ENCODE measurements at regions not wholly inside any gene's neighbourhood (a gene's known extent, or its start where the extent isn't known, plus 50 kb on each side); places are given as distances from the start of the nearest gene placed in this dataset.
"Not testable (repeated sequence)": the region's sequence is repeated elsewhere in the genome, so short reads cannot be mapped to it uniquely, and the experiment has no call there.

GRCh38 chr16:58850019-58850677 is 116.0 kb upstream of the GOT2 start:
- H3K4me3 ChIP-seq (ENCODE audit: low read depth, low read length) = no peak overlapping the region
- FAIRE-seq (no peak), DNase-seq (ENCODE audit: low read depth) (no peak)
- no peaks in the 10 kb centered on the region for H3K36me3 ChIP-seq (ENCODE audit: control insufficient read depth, insufficient read depth, low read length)
- TF ChIP-seq CTCF (IDR thresholded peaks at IDR 0.05; ENCODE audit: insufficient read depth, low read length, severe bottlenecking) = no peak
- H3K27me3 ChIP-seq (ENCODE audit: control insufficient read depth, insufficient read depth, low read length) = no peaks in the 10 kb centered on the region

GRCh38 chr16:58848662-58849002 is 114.5 kb upstream of the GOT2 start:
- H3K27me3 ChIP-seq (ENCODE audit: control insufficient read depth, insufficient read depth, low read length) = no peaks in the 10 kb centered on the region
- H3K36me3 ChIP-seq (ENCODE audit: control insufficient read depth, insufficient read depth, low read length) = no peaks in the 10 kb centered on the region
- DNase-seq (ENCODE audit: low read depth) (no peak), FAIRE-seq (no peak)
- H3K4me3 ChIP-seq (ENCODE audit: low read depth, low read length) = no peak overlapping the region
- TF ChIP-seq CTCF (IDR thresholded peaks at IDR 0.05; ENCODE audit: insufficient read depth, low read length, severe bottlenecking) = no peak

- FAIRE-seq (no peak), DNase-seq (ENCODE audit: low read depth) (no peak)
- TF ChIP-seq CTCF (IDR thresholded peaks at IDR 0.05; ENCODE audit: insufficient read depth, low read length, severe bottlenecking) = no peak
- Histone ChIP-seq H3K36me3 (ENCODE audit: control insufficient read depth, insufficient read depth, low read length) (no peaks in the 10 kb centered on the region), H3K27me3 (ENCODE audit: control insufficient read depth, insufficient read depth, low read length) (no peaks in the 10 kb centered on the region), H3K4me3 (ENCODE audit: low read depth, low read length) (no peak overlapping the region)
Measured at GRCh38 chr16:58847902-58848661, 114.0 kb upstream of the GOT2 start.

GRCh38 chr16:58846226-58846625 is 112.1 kb upstream of the GOT2 start:
- H3K4me3 ChIP-seq (ENCODE audit: low read depth, low read length); FAIRE-seq; H3K27me3 ChIP-seq (ENCODE audit: control insufficient read depth, insufficient read depth, low read length): not testable (repeated sequence)

GRCh38 chr16:58843675-58844074 is 109.6 kb upstream of the GOT2 start:
- Histone ChIP-seq H3K4me3 (ENCODE audit: low read depth, low read length) (no peak overlapping the region), H3K27me3 (ENCODE audit: control insufficient read depth, insufficient read depth, low read length) (no peaks in the 10 kb centered on the region), H3K36me3 (ENCODE audit: control insufficient read depth, insufficient read depth, low read length) (no peaks in the 10 kb centered on the region)
- no peak for TF ChIP-seq CTCF (IDR thresholded peaks at IDR 0.05; ENCODE audit: insufficient read depth, low read length, severe bottlenecking)
- DNase-seq (ENCODE audit: low read depth) (peak; percentile 4), FAIRE-seq (no peak)

More at GRCh38 chr16:58846226-58846625, 112.1 kb upstream of the GOT2 start:
- not testable (repeated sequence) for DNase-seq (ENCODE audit: low read depth); H3K36me3 ChIP-seq (ENCODE audit: control insufficient read depth, insufficient read depth, low read length)

- no peak for TF ChIP-seq CTCF (IDR thresholded peaks at IDR 0.05; ENCODE audit: insufficient read depth, low read length, severe bottlenecking)
- FAIRE-seq (no peak), DNase-seq (ENCODE audit: low read depth) (no peak)
- H3K27me3 ChIP-seq (ENCODE audit: control insufficient read depth, insufficient read depth, low read length) = no peaks in the 10 kb centered on the region
- no peaks in the 10 kb centered on the region for H3K36me3 ChIP-seq (ENCODE audit: control insufficient read depth, insufficient read depth, low read length)
- no peak overlapping the region for H3K4me3 ChIP-seq (ENCODE audit: low read depth, low read length)
Measured at GRCh38 chr16:58842746-58843145, 108.6 kb upstream of the GOT2 start.

All from bronchial epithelial cell (primary cell).